ENCODE measurements at regions not wholly inside any gene's neighbourhood (a gene's known extent, or its start where the extent isn't known, plus 50 kb on each side); places are given as distances from the start of the nearest gene placed in this dataset.

GRCh38 chr1:57725318-57725717 lies 301.5 kb upstream of the DAB1 start:
- no peak for TF ChIP-seq CTCF (IDR thresholded peaks at IDR 0.05)

DNA sequence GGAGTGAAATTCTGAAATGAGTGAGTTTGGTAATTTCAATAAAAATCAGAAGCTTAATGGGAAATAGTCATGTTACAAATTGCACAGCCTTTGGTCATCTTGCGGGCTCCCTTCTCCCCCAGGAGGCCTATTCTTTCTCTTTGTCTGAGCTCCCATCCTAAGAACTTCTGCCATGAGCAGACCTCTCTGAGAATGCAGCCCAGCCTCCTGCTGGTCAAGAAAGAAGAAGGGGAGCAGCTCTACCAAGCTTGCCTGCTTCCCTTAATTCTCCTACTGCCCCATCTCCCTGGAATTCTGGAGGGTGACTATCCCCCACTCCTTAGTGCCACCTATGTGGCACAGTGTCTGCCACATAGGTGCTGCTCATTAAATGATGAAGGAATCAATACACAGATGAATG lies 300.7 kb upstream of the DAB1 start:
- no peak for TF ChIP-seq CTCF (IDR thresholded peaks at IDR 0.05)

DNA sequence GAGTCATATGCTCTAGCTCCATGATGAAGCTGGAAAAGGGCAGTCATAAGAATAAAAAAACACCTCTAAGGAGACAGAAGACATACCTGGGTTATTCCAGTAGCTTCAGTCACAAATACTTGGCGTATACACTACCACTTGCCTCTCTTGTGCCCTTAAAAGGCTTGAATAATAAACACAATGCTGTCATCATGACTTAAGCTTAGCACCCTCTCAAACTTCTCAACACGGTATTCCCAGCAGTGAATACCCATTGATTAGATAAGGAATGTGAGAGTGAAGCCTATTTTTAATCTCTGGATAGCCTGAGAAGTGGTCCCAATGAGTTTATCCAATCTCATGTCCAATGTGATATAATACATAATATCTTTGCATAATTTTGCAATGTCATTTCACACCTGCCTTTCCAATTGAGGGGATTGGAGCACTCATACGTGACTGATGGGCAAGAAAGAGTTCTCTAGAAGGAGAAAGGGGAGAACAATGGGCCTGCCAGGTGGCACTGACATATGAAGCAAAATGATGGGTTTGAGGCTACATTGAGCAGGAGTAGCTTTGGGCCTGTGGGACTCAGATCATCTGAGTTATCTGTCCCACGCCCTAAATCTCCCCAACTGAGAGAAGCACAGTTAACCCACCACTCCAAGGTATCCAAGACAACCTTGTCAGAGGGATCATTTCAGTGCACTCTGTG lies 298.6 kb upstream of the DAB1 start:
- TF ChIP-seq CTCF (IDR thresholded peaks at IDR 0.05) = no peak

GRCh38 chr1:57721001-57721400 lies 297.1 kb upstream of the DAB1 start:
- no peak for TF ChIP-seq CTCF (IDR thresholded peaks at IDR 0.05)

DNA sequence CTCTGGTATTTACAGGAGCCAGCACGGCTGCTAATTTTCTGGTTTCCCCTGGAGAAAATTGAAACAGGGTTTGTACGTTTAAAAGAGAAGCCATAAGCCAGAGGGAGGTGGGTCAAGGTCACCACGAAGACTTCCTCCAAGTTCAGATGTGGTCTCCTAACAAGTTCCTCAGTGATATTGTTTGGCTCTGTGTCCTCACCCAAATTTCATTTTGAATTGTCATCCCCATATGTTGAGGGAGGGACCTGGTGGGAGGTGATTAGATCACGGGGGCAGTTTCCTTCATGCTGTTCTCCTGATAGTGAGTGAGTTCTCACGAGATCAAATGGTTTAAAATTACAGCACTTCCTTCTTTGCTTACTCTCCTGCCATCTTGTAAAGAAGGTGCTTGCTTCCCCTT lies 295.4 kb upstream of the DAB1 start:
- TF ChIP-seq CTCF (IDR thresholded peaks at IDR 0.05) = no peak

DNA sequence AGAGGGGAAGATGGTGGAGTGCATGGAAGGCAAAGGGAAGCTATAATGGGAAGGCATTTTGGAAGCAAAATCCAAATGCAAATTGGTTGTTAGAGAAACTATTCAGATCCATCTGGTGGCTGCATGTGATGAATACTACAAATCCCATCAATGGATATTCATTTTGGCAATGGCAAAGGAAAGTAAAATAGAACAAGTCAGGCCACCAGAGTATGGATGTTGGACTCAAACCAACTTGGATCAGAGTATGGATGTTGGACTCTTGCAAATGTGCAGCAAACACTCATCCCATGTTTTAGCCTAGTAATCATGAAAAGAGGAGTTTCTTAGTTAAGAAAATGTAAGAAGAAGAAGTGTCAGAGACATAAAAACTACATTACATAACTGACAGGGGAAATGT lies 289.6 kb upstream of the DAB1 start:
- no peak for TF ChIP-seq CTCF (IDR thresholded peaks at IDR 0.05)

GRCh38 chr1:57712846-57713245 lies 289.0 kb upstream of the DAB1 start:
- TF ChIP-seq CTCF (IDR thresholded peaks at IDR 0.05) = no peak

DNA sequence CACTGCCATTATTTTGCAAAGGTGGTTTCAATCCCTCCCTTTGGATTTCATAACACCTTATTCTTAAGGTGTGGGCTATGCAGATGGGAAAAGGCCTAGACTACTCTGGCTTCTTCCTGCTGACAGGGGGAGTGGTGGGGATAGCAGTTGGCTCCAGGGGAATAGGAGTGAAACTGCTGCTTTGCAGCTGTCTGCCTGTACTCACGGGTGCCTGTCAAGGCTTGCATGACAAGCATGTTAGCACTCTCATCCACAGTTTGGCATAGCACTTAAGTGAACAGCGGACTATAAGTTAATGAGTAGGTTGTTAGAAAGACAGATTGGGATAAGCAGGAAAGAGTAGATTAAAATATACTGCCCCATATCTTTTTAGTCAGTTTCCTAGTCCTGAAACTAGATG lies 287.5 kb upstream of the DAB1 start:
- TF ChIP-seq CTCF (IDR thresholded peaks at IDR 0.05) = no peak
